Thymus (tissue), 11 donors: ENCODE measurements at regions not wholly inside any gene's neighbourhood (a gene's known extent, or its start where the extent isn't known, plus 50 kb on each side); places are given as distances from the start of the nearest gene placed in this dataset.
A peak's percentile ranks its signal among the peaks of the same experiment; 100 is the strongest.
"Not testable (repeated sequence)": the region's sequence is repeated elsewhere in the genome, so short reads cannot be mapped to it uniquely, and the experiment has no call there.

Experiments used
- DNase-seq, 9 donors: peaks; one replicate each; pipeline ENCODE4 v3.0.0-alpha.2; 2013; ENCODE audit warnings: low spot score in 9 of 9, low read depth in 6 of 9, missing footprints in 1 of 9
- H3K27ac ChIP-seq, 2 donors: one replicate each; pipeline ENCODE4 v1.5.1; 2013; ENCODE audit warnings: control low read depth in 1 of 2, low read depth in 1 of 2, low read length in 1 of 2, mild to moderate bottlenecking in 1 of 2, moderate library complexity in 1 of 2
- H3K27me3 ChIP-seq, 2 donors: one replicate each; pipeline ENCODE4 v1.5.1; 2013; ENCODE audit warnings: low read length in 1 of 2; ENCODE audit not compliant: control insufficient read depth in 2 of 2, insufficient read depth in 1 of 2
- H3K36me3 ChIP-seq, 2 donors: one replicate each; pipeline ENCODE4 v1.5.1; 2013; ENCODE audit warnings: low read length in 1 of 2, mild to moderate bottlenecking in 1 of 2, moderate library complexity in 1 of 2; ENCODE audit not compliant: control insufficient read depth in 2 of 2, insufficient read depth in 2 of 2
- H3K4me1 ChIP-seq, 2 donors: one replicate each; pipeline ENCODE4 v1.5.1; 2013; ENCODE audit warnings: low read length in 2 of 2; ENCODE audit not compliant: control insufficient read depth in 2 of 2, insufficient read depth in 2 of 2
- H3K4me3 ChIP-seq, 2 donors: one replicate each; pipeline ENCODE4 v1.5.1; 2013; ENCODE audit warnings: low read length in 2 of 2, control low read depth in 1 of 2, mild to moderate bottlenecking in 1 of 2
- H3K9me3 ChIP-seq, 2 donors: one replicate each; pipeline ENCODE4 v1.5.1; 2013; ENCODE audit warnings: low read length in 1 of 2, mild to moderate bottlenecking in 1 of 2; ENCODE audit not compliant: control insufficient read depth in 2 of 2, insufficient read depth in 1 of 2
- WGBS: extraction: QIAGEN DNeasy Blood & Tissue Kit; methylation state at CpG from one replicate; pipeline ENCODE4 v1.1.7; 2013; 5-methylcytosine and 5-hydroxymethylcytosine counted together
- donor health status: healthy.

GRCh38 chr14:53231171-53231570, 78.0 kb upstream of the DDHD1 start:
- Histone ChIP-seq H3K4me1 (peaks cover 0 to 8% of the 10 kb centered on the region in 2 donors), H3K27ac (no peak overlapping the region), H3K27me3 (no peaks in the 10 kb centered on the region), H3K36me3 (no peaks in the 10 kb centered on the region), H3K9me3 (peaks cover 0 to 5% of the 10 kb centered on the region in 2 donors), H3K4me3 (no peak overlapping the region)
- no peak for DNase-seq
- 88% methylated on average over 3 of the region's 3 CpGs for WGBS

- peaks cover 0 to 8% of the 10 kb centered on the region in 2 donors for H3K4me1 ChIP-seq
- H3K27ac ChIP-seq, result no peak overlapping the region
- no peaks in the 10 kb centered on the region for H3K36me3 ChIP-seq
- H3K27me3 ChIP-seq, result no peaks in the 10 kb centered on the region
- no peak overlapping the region for H3K4me3 ChIP-seq
- DNase-seq, result no peak
- 60% methylated on average over 4 of the region's 4 CpGs for WGBS
- H3K9me3 ChIP-seq, result peaks cover 0 to 5% of the 10 kb centered on the region in 2 donors
Measured at GRCh38 chr14:53228966-53229365, 75.8 kb upstream of the DDHD1 start.

GRCh38 chr14:53227154-53227718, 74.1 kb upstream of the DDHD1 start:
- H3K27ac ChIP-seq, result peak overlapping the region in 1 of 2 donors; percentile 74
- peaks cover 0 to 8% of the 10 kb centered on the region in 2 donors for H3K4me1 ChIP-seq
- WGBS, result 81% methylated on average over 4 of the region's 4 CpGs
- no peak for DNase-seq
- no peaks in the 10 kb centered on the region for H3K27me3 ChIP-seq
- H3K36me3 ChIP-seq, result no peaks in the 10 kb centered on the region
- no peak overlapping the region for H3K4me3 ChIP-seq
- H3K9me3 ChIP-seq, result peaks cover 0 to 5% of the 10 kb centered on the region in 2 donors

- 76% methylated on average over 5 of the region's 5 CpGs for WGBS
- DNase-seq, result peak in 4 of 9 donors; percentile 9 to 42 (median 19)
- H3K36me3 ChIP-seq, result no peaks in the 10 kb centered on the region
Measured at GRCh38 chr14:53226553-53226952, 73.4 kb upstream of the DDHD1 start.

GRCh38 chr14:53220914-53221313, 67.8 kb upstream of the DDHD1 start:
- Histone ChIP-seq H3K4me1 (peaks cover 0 to 8% of the 10 kb centered on the region in 2 donors), H3K27me3 (no peaks in the 10 kb centered on the region), H3K9me3 (no peaks in the 10 kb centered on the region), H3K4me3 (no peak overlapping the region), H3K36me3 (no peaks in the 10 kb centered on the region), H3K27ac (no peak overlapping the region)
- DNase-seq, result no peak
- WGBS, result 95% methylated on average over 3 of the region's 3 CpGs

More at GRCh38 chr14:53226553-53226952, 73.4 kb upstream of the DDHD1 start:
- Histone ChIP-seq H3K9me3 (peaks cover 0 to 5% of the 10 kb centered on the region in 2 donors), H3K27me3 (no peaks in the 10 kb centered on the region), H3K4me1 (peaks cover 0 to 8% of the 10 kb centered on the region in 2 donors), H3K4me3 (no peak overlapping the region), H3K27ac (peak overlapping the region in 1 of 2 donors; percentile 74)

GRCh38 chr14:53218161-53218560, 65.0 kb upstream of the DDHD1 start:
- H3K9me3 ChIP-seq, result no peaks in the 10 kb centered on the region
- DNase-seq, result no peak
- 94% methylated on average over 2 of the region's 2 CpGs for WGBS
- peak overlapping the region; percentile 53 to 72 for H3K4me3 ChIP-seq
- no peak overlapping the region for H3K27ac ChIP-seq
- H3K4me1 ChIP-seq, result peaks cover 0 to 8% of the 10 kb centered on the region in 2 donors
- H3K36me3 ChIP-seq, result no peaks in the 10 kb centered on the region
- no peaks in the 10 kb centered on the region for H3K27me3 ChIP-seq

- Histone ChIP-seq H3K4me3 (peak overlapping the region; percentile 53 to 72), H3K27ac (peak overlapping the region; percentile 31 to 37), H3K36me3 (no peaks in the 10 kb centered on the region), H3K9me3 (no peaks in the 10 kb centered on the region), H3K4me1 (peaks cover 0 to 8% of the 10 kb centered on the region in 2 donors), H3K27me3 (no peaks in the 10 kb centered on the region)
- under 1% methylated on average over 39 of the region's 39 CpGs for WGBS
- peak; percentile 18 to 75 (median 48) for DNase-seq
Measured at GRCh38 chr14:53217316-53217994, 64.3 kb upstream of the DDHD1 start.

GRCh38 chr14:53216955-53217315, 63.8 kb upstream of the DDHD1 start:
- H3K27me3 ChIP-seq, H3K27ac ChIP-seq, DNase-seq, H3K4me1 ChIP-seq, H3K36me3 ChIP-seq, H3K9me3 ChIP-seq: not testable (repeated sequence)
- H3K4me3 ChIP-seq, result peak overlapping the region in 1 of 2 donors; percentile 53
- WGBS, result 100% methylated on average over 1 of the region's 1 CpG

- not testable (repeated sequence) for H3K27me3 ChIP-seq, DNase-seq, H3K9me3 ChIP-seq, H3K4me3 ChIP-seq, H3K4me1 ChIP-seq, H3K27ac ChIP-seq, H3K36me3 ChIP-seq
- 97% methylated on average over 11 of the region's 11 CpGs for WGBS
Measured at GRCh38 chr14:53216478-53216877, 63.4 kb upstream of the DDHD1 start.
